Stimulated activated CD8-positive, alpha-beta memory T cell treated with anti-CD3 and anti-CD28 coated beads, Interleukin-12 subunit alpha, Interleukin-12 subunit beta, amount 100 ng/mL, for 1 hour (primary cell): ENCODE measurements at regions not wholly inside any gene's neighbourhood (a gene's known extent, or its start where the extent isn't known, plus 50 kb on each side); places are given as distances from the start of the nearest gene placed in this dataset.

ENCODE experiments used
- DNase-seq: peaks from one replicate; pipeline ENCODE4 v3.0.0-alpha.2; 2020; ENCODE audit warnings: low read depth

- DNase-seq: no peak
These were observed 274.8 kb downstream of the LRFN2 start for GRCh38 chr6:40312213-40313015.

GRCh38 chr6:40308533-40309306, 278.4 kb downstream of the LRFN2 start:
- peak; percentile 20 for DNase-seq

- no peak for DNase-seq
These were observed 279.5 kb downstream of the LRFN2 start for GRCh38 chr6:40307712-40308111.

- no peak for DNase-seq
These were observed 284.2 kb downstream of the LRFN2 start for GRCh38 chr6:40302856-40303454.

GRCh38 chr6:40299681-40300080, 287.5 kb downstream of the LRFN2 start:
- DNase-seq: no peak

GRCh38 chr6:40298207-40298606, 289.0 kb downstream of the LRFN2 start:
- DNase-seq: no peak

GRCh38 chr6:40295251-40295950, 291.8 kb downstream of the LRFN2 start:
- DNase-seq: no peak

GRCh38 chr6:40293460-40294185, 293.5 kb downstream of the LRFN2 start:
- DNase-seq: no peak

GRCh38 chr6:40293060-40293459, 294.1 kb downstream of the LRFN2 start:
- no peak for DNase-seq

GRCh38 chr6:40290816-40291215, 296.3 kb downstream of the LRFN2 start:
- no peak for DNase-seq

GRCh38 chr6:40288919-40289318, 298.2 kb downstream of the LRFN2 start:
- DNase-seq: no peak

- DNase-seq: no peak
These were observed 299.8 kb downstream of the LRFN2 start for GRCh38 chr6:40287296-40287850.

GRCh38 chr6:40286721-40287120, 300.4 kb downstream of the LRFN2 start:
- no peak for DNase-seq

- no peak for DNase-seq
These were observed 301.2 kb downstream of the LRFN2 start for GRCh38 chr6:40285996-40286395.

- DNase-seq: no peak
These were observed 301.6 kb downstream of the LRFN2 start for GRCh38 chr6:40285535-40285934.

GRCh38 chr6:40282986-40283385, 304.2 kb downstream of the LRFN2 start:
- no peak for DNase-seq

GRCh38 chr6:40281402-40281801, 305.8 kb downstream of the LRFN2 start:
- DNase-seq: no peak

- no peak for DNase-seq
These were observed 306.9 kb downstream of the LRFN2 start for GRCh38 chr6:40280231-40280630.

GRCh38 chr6:40276141-40276540, 311.0 kb downstream of the LRFN2 start:
- no peak for DNase-seq

- no peak for DNase-seq
These were observed 313.1 kb downstream of the LRFN2 start for GRCh38 chr6:40274058-40274457.

GRCh38 chr6:40268614-40269013, 318.6 kb downstream of the LRFN2 start:
- no peak for DNase-seq
